A549 (cell line): ENCODE measurements at regions not wholly inside any gene's neighbourhood (a gene's known extent, or its start where the extent isn't known, plus 50 kb on each side); places are given as distances from the start of the nearest gene placed in this dataset.

Experiments
- ATAC-seq, 2 experiments: fragments of 200-7000 bp in 1 of 2; fragments of >200 bp in 1 of 2; cut with Nextera tagmentation in 1 of 2; cut with Tn5 transposase in 1 of 2; 3 replicates each; pipeline versions ENCODE4 v1.8.0 to v1.9.1; 2018 to 2020; ENCODE audit warnings: mild to moderate bottlenecking in 1 of 2, moderate library complexity in 1 of 2
- CTCF ChIA-PET: fragments of 300-600 bp; sonication (Branson Sonifier 250); formaldehyde crosslinking; extraction: SDS; loops from one replicate; lab custom pipeline; 2021; ENCODE audit warnings: antibody characterized with exemption, inconsistent platforms; lab: Yijun Ruan, JAX
- POLR2A ChIA-PET: fragments of 350-600 bp; formaldehyde crosslinking; extraction: SDS; loops from one replicate; lab custom pipeline; 2021; ENCODE audit warnings: antibody characterized with exemption, inconsistent platforms; lab: Yijun Ruan, JAX
- DNase-seq, 2 experiments: peaks; one replicate each; pipeline versions ENCODE4 v3.0.0 to v3.0.0-alpha.2; 2011 to 2016; ENCODE audit warnings: low read depth in 1 of 2, low spot score in 1 of 2
- FAIRE-seq: peaks from 2 replicates; lab custom pipeline; 2011; peaks lifted over from hg19 to GRCh38; lab: Jason Lieb, UNC
- H3K27ac ChIP-seq, 2 experiments: fragments of >200 bp; sonication (Bioruptor Twin); formaldehyde crosslinking; 3 replicates each; pipeline ENCODE4 v1.5.1; 2016 to 2017
- H3K4me1 ChIP-seq: fragments of >200 bp; sonication (Bioruptor Twin); formaldehyde crosslinking; 3 replicates; pipeline ENCODE4 v1.6.1; 2016
- H3K4me2 ChIP-seq: fragments of >200 bp; sonication (Bioruptor Twin); formaldehyde crosslinking; 3 replicates; pipeline ENCODE4 v1.6.1; 2016
- H3K4me3 ChIP-seq: fragments of >200 bp; sonication (Bioruptor Twin); formaldehyde crosslinking; 3 replicates; pipeline ENCODE4 v1.5.1; 2016
- H3K9me3 ChIP-seq: fragments of >200 bp; sonication (Bioruptor Twin); formaldehyde crosslinking; 3 replicates; pipeline ENCODE4 v1.6.1; 2016
- BHLHE40 ChIP-seq: IDR thresholded peaks from 2 replicates; pipeline ENCODE4 v1.6.1; 2012; ENCODE audit warnings: low read depth, low read length, inconsistent platforms
- CBX8 ChIP-seq: fragments of 200-600 bp; sonication (generic); IDR thresholded peaks from 2 replicates; pipeline ENCODE4 v1.6.1; 2016
- EP300 ChIP-seq, 2 experiments: fragments of >200 bp; sonication (Bioruptor Twin); formaldehyde crosslinking; IDR thresholded peaks; 2 replicates in 1 of 2; 3 replicates in 1 of 2; pipeline ENCODE4 v1.6.1; 2016 to 2017
- HOXB13 ChIP-seq: fragments of 250-450 bp; sonication (Bioruptor Pico); IDR thresholded peaks from 2 replicates; pipeline ENCODE4 v1.5.0; 2020; ENCODE audit warnings: low read depth, mild to moderate bottlenecking, moderate library complexity
- MAFK ChIP-seq: fragments of 450-650 bp; IDR thresholded peaks from 2 replicates; pipeline ENCODE4 v1.6.1; 2014; ENCODE audit not compliant: partially characterized antibody
- MAZ ChIP-seq: fragments of 150-350 bp; IDR thresholded peaks from 2 replicates; pipeline ENCODE4 v1.6.1; 2014; ENCODE audit warnings: antibody characterized with exemption, low read depth, low read length, borderline replicate concordance
- MYC ChIP-seq: IDR thresholded peaks from 2 replicates; pipeline ENCODE4 v1.6.1; 2012; ENCODE audit warnings: mild to moderate bottlenecking, inconsistent platforms, low read length, improper control_type of control experiment, borderline replicate concordance
- NFE2L2 ChIP-seq: fragments of 150-350 bp; conservative IDR thresholded peaks from 2 replicates; pipeline ENCODE4 v1.6.1; 2014; ENCODE audit warnings: low read length
- NPAS2 ChIP-seq: fragments of 250-450 bp; sonication (Bioruptor Pico); IDR thresholded peaks from 2 replicates; pipeline ENCODE4 v1.8.0; 2022; ENCODE audit warnings: mild to moderate bottlenecking, moderate library complexity, borderline replicate concordance
- NR3C1 ChIP-seq: fragments of >200 bp; sonication (Bioruptor Twin); formaldehyde crosslinking; IDR thresholded peaks from 3 replicates; pipeline ENCODE4 v1.6.1; 2017
- SMC3 ChIP-seq: fragments of >200 bp; sonication (Bioruptor Twin); formaldehyde crosslinking; IDR thresholded peaks from 3 replicates; pipeline ENCODE4 v1.6.1; 2018; ENCODE audit warnings: inconsistent platforms
- ZC3H11A ChIP-seq: fragments of 450-650 bp; IDR thresholded peaks from 2 replicates; pipeline ENCODE4 v1.6.1; 2014; ENCODE audit warnings: antibody characterized with exemption, mild to moderate bottlenecking
- ZFP36 ChIP-seq: fragments of 450-650 bp; IDR thresholded peaks from 2 replicates; pipeline ENCODE4 v1.6.1; 2014; ENCODE audit warnings: borderline replicate concordance; ENCODE audit not compliant: partially characterized antibody
- WGBS: methylation state at CpG from one replicate; pipeline ENCODE4 v1.1.6; 2017; ENCODE audit errors: missing lambda C conversion rate; 5-methylcytosine and 5-hydroxymethylcytosine counted together
- TF ChIP-seq, protein P1 (sequence below): fragments of >200 bp; sonication (Bioruptor Twin); formaldehyde crosslinking; IDR thresholded peaks from 3 replicates; pipeline ENCODE4 v1.6.1; 2016
- TF ChIP-seq, protein P2 (sequence below): fragments of >200 bp; sonication (Bioruptor Twin); formaldehyde crosslinking; IDR thresholded peaks from 3 replicates; pipeline ENCODE4 v1.5.1; 2016
- TF ChIP-seq, protein P3 (sequence below): IDR thresholded peaks from 2 replicates; pipeline ENCODE4 v1.6.1; 2012
- TF ChIP-seq, protein P4 (sequence below): IDR thresholded peaks from 2 replicates; pipeline ENCODE4 v1.6.1; 2012
- TF ChIP-seq, protein P5 (sequence below): fragments of 150-350 bp; IDR thresholded peaks from 2 replicates; pipeline ENCODE4 v1.6.1; 2014; ENCODE audit warnings: low read depth, mild to moderate bottlenecking, low read length

DNA sequence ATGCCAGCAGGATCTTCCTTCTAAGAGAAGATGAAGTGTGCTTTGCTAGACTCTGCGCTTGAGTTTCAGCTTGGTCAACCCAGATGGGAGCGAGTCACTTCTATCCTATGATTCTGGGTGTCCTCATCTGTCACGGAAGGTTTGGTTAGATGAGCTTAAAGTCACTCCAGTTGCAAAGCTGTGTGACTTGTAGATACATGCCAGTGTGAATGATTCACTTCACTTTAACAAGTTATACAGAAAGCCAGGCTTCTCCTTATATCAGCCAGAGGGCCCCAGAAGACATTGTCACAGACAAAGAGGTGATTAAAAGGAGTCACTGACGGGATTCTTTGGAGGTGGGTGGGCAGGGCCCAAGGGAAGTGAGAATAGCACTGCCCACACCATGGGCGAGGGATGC, 122.6 kb upstream of the PFKP start:
- Histone ChIP-seq H3K4me1 (peaks cover 7% of the 10 kb centered on the region), H3K27ac (no peak overlapping the region), H3K4me2 (no peak overlapping the region), H3K9me3 (no peaks in the 10 kb centered on the region), H3K4me3 (no peak overlapping the region)
- CTCF ChIA-PET = interaction anchor here (1.4 to 7.6 kb wide), 3 partner anchors 16 to 99 kb away, joined by 3 to 43 read pairs (median 4); no protein-coding TSS in a partner anchor
- no peak for FAIRE-seq
- no peak for ATAC-seq
- POLR2A ChIA-PET = no interaction called here
- TF ChIP-seq, protein P1, sequence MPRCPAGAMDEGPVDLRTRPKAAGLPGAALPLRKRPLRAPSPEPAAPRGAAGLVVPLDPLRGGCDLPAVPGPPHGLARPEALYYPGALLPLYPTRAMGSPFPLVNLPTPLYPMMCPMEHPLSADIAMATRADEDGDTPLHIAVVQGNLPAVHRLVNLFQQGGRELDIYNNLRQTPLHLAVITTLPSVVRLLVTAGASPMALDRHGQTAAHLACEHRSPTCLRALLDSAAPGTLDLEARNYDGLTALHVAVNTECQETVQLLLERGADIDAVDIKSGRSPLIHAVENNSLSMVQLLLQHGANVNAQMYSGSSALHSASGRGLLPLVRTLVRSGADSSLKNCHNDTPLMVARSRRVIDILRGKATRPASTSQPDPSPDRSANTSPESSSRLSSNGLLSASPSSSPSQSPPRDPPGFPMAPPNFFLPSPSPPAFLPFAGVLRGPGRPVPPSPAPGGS = no peak
- TF ChIP-seq SMC3 (no peak), MAFK (no peak), MYC (no peak), ZC3H11A (no peak), ZFP36 (no peak), NPAS2 (CRISPR knock-in tag) (no peak), BHLHE40 (no peak), NR3C1 (no peak), EP300 (IDR thresholded peaks at IDR 0.05) (no peak), CBX8 (no peak), HOXB13 (no peak), MAZ (no peak), NFE2L2 (no peak)
- TF ChIP-seq, protein P2, sequence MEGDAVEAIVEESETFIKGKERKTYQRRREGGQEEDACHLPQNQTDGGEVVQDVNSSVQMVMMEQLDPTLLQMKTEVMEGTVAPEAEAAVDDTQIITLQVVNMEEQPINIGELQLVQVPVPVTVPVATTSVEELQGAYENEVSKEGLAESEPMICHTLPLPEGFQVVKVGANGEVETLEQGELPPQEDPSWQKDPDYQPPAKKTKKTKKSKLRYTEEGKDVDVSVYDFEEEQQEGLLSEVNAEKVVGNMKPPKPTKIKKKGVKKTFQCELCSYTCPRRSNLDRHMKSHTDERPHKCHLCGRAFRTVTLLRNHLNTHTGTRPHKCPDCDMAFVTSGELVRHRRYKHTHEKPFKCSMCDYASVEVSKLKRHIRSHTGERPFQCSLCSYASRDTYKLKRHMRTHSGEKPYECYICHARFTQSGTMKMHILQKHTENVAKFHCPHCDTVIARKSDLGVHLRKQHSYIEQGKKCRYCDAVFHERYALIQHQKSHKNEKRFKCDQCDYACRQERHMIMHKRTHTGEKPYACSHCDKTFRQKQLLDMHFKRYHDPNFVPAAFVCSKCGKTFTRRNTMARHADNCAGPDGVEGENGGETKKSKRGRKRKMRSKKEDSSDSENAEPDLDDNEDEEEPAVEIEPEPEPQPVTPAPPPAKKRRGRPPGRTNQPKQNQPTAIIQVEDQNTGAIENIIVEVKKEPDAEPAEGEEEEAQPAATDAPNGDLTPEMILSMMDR = no peak
- TF ChIP-seq, protein P3, sequence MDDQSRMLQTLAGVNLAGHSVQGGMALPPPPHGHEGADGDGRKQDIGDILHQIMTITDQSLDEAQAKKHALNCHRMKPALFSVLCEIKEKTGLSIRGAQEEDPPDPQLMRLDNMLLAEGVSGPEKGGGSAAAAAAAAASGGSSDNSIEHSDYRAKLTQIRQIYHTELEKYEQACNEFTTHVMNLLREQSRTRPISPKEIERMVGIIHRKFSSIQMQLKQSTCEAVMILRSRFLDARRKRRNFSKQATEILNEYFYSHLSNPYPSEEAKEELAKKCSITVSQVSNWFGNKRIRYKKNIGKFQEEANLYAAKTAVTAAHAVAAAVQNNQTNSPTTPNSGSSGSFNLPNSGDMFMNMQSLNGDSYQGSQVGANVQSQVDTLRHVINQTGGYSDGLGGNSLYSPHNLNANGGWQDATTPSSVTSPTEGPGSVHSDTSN = no peak
- TF ChIP-seq, protein P4, sequence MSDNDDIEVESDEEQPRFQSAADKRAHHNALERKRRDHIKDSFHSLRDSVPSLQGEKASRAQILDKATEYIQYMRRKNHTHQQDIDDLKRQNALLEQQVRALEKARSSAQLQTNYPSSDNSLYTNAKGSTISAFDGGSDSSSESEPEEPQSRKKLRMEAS = no peak
- 46% methylated on average over 5 of the region's 5 CpGs for WGBS
- no peak for DNase-seq

DNA sequence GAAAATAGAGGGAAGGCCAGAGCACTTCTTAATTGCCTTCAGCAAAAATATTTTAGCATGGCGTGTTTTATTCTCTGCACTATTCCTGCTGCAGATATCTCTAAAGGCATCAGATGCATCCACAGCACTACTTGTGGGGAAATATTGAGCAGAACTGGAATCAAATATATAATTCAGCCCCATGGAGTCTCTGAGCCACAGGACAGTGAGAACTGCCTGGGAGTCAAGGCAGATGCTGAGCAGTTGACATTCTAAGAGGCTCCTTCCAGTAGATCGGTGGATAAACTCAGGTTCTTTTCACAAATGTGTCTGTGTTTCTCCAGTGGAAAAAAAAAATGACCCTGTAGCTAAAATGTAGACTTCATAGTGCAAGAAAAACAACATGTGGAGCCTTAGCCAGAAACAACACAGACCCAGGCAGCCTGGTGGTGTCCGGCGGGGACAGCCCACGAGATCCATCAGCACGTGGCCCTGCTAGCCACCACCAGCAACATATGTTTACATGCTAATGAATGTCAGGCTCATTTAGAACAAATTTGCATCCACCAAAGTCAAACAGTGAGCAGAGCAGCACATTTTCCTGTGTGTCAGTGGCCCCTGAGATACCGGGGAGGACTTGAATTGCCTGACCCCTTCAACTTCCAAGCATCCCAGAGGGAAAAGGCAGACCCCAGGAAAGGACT, 123.3 kb upstream of the PFKP start:
- ATAC-seq (no peak), DNase-seq (no peak), FAIRE-seq (no peak)
- CTCF ChIA-PET = interaction anchor here (0.6 to 7.6 kb wide), 5 partner anchors 8 to 100 kb away, joined by 3 to 43 read pairs (median 3); no protein-coding TSS in a partner anchor
- no peaks in the 10 kb centered on the region for H3K9me3 ChIP-seq
- POLR2A ChIA-PET = no interaction called here
- TF ChIP-seq, protein P5, sequence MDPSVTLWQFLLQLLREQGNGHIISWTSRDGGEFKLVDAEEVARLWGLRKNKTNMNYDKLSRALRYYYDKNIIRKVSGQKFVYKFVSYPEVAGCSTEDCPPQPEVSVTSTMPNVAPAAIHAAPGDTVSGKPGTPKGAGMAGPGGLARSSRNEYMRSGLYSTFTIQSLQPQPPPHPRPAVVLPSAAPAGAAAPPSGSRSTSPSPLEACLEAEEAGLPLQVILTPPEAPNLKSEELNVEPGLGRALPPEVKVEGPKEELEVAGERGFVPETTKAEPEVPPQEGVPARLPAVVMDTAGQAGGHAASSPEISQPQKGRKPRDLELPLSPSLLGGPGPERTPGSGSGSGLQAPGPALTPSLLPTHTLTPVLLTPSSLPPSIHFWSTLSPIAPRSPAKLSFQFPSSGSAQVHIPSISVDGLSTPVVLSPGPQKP = no peak
- 56% methylated on average over 7 of the region's 7 CpGs for WGBS
- no peak overlapping the region for H3K4me2 ChIP-seq
- H3K4me3 ChIP-seq = no peak overlapping the region
- H3K27ac ChIP-seq = no peak overlapping the region
- peaks cover 3% of the 10 kb centered on the region; the same call in 2 of the 3 replicates for H3K4me1 ChIP-seq
